Ishikawa (cell line): ENCODE measurements at regions not wholly inside any gene's neighbourhood (a gene's known extent, or its start where the extent isn't known, plus 50 kb on each side); places are given as distances from the start of the nearest gene placed in this dataset.

Source experiments
- CEBPB ChIP-seq: IDR thresholded peaks from 2 replicates; pipeline ENCODE4 v1.6.1; 2012
- CREB1 ChIP-seq: IDR thresholded peaks from 2 replicates; pipeline ENCODE4 v1.6.1; 2012; ENCODE audit warnings: low read depth
- EGR1 ChIP-seq: IDR thresholded peaks from 2 replicates; pipeline ENCODE4 v1.6.1; 2012
- EP300 ChIP-seq: IDR thresholded peaks from 2 replicates; pipeline ENCODE4 v1.6.1; 2012; ENCODE audit warnings: borderline replicate concordance
- MAX ChIP-seq: IDR thresholded peaks from 2 replicates; pipeline ENCODE4 v1.6.1; 2012
- NFIC ChIP-seq: IDR thresholded peaks from 2 replicates; pipeline ENCODE4 v1.6.1; 2012
- RAD21 ChIP-seq: IDR thresholded peaks from 2 replicates; pipeline ENCODE4 v1.6.1; 2012; ENCODE audit warnings: low read depth
- REST ChIP-seq: IDR thresholded peaks from 2 replicates; pipeline ENCODE4 v1.6.1; 2012; ENCODE audit warnings: low read depth, mild to moderate bottlenecking
- TAF1 ChIP-seq: IDR thresholded peaks from 2 replicates; pipeline ENCODE4 v1.6.1; 2012; ENCODE audit warnings: low read depth, mild to moderate bottlenecking
- TEAD4 ChIP-seq: IDR thresholded peaks from 2 replicates; pipeline ENCODE4 v1.6.1; 2012
- USF1 ChIP-seq: IDR thresholded peaks from 2 replicates; pipeline ENCODE4 v1.6.1; 2012
- YY1 ChIP-seq: IDR thresholded peaks from 2 replicates; pipeline ENCODE4 v1.6.1; 2012; ENCODE audit warnings: low read depth

- no peak for TF ChIP-seq REST
- TF ChIP-seq TAF1: no peak
- TF ChIP-seq EP300: no peak
- TF ChIP-seq CREB1: no peak
- TF ChIP-seq NFIC: no peak
- TF ChIP-seq YY1: no peak
- no peak for TF ChIP-seq MAX
- no peak for TF ChIP-seq CEBPB
- no peak for TF ChIP-seq RAD21
- TF ChIP-seq USF1: no peak
- TF ChIP-seq TEAD4: no peak
- no peak for TF ChIP-seq EGR1
Observed at GRCh38 chr3:78087134-78087533, 1047.2 kb downstream of the ROBO2 start.
